ENCODE measurements at regions not wholly inside any gene's neighbourhood (a gene's known extent, or its start where the extent isn't known, plus 50 kb on each side); places are given as distances from the start of the nearest gene placed in this dataset.

DNA sequence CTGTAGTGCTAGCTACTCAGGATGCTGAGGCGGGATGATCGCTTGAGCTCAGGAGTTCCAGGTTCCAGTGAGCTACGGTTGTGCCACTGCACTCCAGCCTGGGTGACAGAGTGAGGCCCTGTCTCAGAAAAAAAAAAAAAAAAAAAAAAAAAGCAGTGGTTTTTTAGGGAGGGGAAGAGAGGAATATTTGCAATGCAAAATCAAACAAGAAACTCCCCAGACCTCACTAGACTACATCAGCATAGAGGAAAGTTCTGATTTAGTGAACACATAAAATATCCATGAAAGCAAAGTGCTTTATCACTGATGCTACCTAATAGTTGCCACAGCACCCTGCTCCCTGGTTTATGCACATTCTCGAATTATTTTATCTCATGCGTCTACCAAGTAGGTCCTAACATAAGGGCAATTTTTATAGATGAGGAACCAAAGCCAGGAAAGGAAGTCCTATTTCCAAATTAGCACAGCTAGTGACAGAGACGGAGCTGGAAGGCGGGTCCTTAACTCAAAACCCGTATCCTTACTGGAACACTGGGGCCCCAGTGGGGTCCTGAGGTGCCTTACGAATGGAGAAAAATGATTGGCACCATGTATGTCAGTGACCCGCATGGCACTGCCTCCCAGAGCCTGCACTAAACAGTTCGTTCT, 50.7 kb upstream of the GPR157 start:
- Mint-ChIP-seq H3K4me3 (peak overlapping the region in 3 of 4 donors; percentile 55 to 74 (median 56)), H3K27ac (peak overlapping the region in 1 of 3 donors; percentile 71), H3K9me3 (peaks cover 0 to 4% (median 0%) of the 10 kb centered on the region in 3 donors), H3K4me1 (peaks cover 15 to 22% (median 22%) of the 10 kb centered on the region in 3 donors), H3K36me3 (peaks cover 3% of the 10 kb centered on the region), H3K27me3 (peaks cover 28% of the 10 kb centered on the region)

DNA sequence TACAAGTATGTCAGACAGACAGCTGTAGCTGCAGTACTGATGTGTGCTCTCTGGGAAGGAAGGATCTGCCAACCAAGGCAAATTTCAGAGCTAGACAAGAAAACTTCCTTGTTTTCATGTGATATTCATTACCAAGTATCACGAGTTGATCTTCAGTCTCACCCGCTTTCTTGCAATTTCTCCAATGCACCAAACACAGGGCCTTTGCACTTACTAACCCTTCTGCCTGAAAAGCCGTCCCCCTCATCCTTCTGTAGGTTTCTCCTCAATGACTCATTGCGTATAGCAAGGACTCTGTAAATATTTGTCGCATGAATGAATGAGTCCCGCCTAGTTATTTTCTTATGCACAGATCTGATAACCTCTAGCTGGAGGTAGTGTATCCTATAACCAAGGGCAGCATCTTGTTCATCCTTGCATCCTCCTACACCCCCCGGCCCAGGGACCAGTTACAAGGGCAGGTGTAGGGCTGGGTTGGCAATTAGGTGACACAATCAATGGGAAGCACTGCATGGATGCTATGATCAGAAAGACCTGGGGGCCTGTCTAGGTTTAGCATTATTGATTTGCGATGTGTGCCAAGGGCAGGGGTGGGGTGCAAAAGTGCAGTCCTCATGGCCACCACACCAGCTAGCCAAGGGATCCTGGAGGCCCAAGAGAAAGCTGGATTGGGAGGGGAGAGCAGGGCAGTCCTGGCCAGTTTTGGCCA, 51.4 kb upstream of the GPR157 start:
- H3K9me3 Mint-ChIP-seq = peaks cover 0 to 4% (median 0%) of the 10 kb centered on the region in 3 donors
- peak overlapping the region in 2 of 4 donors; percentile 55 to 74 for H3K4me3 Mint-ChIP-seq
- H3K27ac Mint-ChIP-seq = peak overlapping the region in 1 of 3 donors; percentile 71
- peaks cover 3% of the 10 kb centered on the region for H3K36me3 Mint-ChIP-seq
- peaks cover 15 to 22% (median 22%) of the 10 kb centered on the region in 3 donors for H3K4me1 Mint-ChIP-seq
- H3K27me3 Mint-ChIP-seq = peaks cover 22% of the 10 kb centered on the region

DNA sequence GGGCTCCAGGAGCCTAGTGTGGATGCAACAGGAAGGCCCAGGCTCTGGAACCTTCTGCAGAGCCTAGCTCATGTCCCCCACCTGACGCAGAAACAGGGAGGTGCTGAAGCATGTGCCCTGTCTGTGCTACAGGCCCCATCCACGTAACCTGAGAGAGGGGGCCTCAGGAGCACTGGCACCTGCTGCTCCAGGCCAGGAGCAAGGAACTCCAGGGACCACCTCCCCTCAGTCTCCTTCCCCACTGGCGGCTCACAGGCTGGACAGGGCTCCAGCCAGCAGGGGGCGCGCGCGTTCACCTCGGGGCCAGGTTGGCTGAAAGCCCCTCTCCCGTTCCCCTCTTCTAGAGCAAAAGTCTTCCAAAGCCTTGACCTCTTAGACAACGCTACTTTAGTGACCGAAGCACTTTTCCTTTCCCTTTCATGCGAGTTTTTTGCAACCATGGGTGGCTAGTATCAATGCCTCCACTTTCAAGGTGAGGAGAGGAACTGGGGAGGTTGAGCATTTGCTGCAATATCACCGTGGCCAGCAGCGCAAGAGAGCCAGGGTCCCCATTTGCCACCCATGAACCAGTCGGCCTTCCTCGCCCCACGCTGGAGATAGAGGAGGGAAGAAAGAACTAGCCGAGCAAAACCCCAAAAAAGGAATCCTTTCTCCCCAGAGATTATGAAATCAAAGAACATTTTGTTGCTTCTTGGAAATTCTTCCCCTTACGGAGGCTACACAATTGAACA, 52.4 kb upstream of the GPR157 start:
- H3K36me3 Mint-ChIP-seq = peaks cover 2% of the 10 kb centered on the region
- peaks cover 21% of the 10 kb centered on the region for H3K27me3 Mint-ChIP-seq
- H3K9me3 Mint-ChIP-seq = peaks cover 0 to 4% (median 0%) of the 10 kb centered on the region in 3 donors
- H3K27ac Mint-ChIP-seq = peak overlapping the region in 1 of 3 donors; percentile 76
- H3K4me1 Mint-ChIP-seq = peaks cover 15 to 22% (median 22%) of the 10 kb centered on the region in 3 donors
- H3K4me3 Mint-ChIP-seq = peak overlapping the region; percentile 81 to 95 (median 88)

DNA sequence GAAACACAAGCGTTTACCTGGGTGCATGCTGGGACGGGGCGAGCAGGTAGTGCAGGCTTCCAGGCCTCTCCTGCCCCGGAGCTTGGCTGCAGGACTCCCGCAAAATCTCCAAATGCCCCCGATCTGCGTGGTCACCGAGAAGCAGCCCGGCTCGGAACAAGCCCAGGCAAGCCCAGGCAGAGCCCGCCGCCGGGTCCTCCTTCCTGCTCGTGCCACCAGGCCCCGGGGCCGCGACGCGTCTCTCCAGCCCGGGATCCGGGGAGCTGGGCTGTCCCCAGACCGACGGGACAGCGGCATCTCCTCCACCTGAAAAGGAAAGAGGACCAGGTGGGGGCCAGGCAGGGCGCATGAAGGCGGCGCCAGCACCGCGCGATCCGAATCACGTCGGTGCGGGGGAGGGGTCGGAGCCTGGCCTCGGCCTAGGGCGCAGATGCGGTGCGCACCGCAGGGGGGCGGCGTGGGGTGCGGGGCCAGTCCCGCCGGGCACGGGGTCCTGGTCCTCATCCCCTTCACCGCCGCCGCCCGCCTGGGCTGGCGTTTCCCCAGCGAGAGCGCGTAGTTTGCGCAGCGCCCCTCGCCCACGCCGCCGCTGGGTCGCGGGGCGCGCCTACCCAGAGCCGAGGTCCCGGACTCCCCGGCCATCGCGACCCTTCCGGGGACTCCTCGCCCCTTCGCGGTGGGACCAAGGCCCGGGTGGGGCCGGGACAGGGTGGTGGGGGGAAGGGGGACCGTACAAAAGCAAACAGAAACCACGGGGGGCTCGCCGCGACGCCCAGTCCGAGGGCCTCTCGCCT, 52.4 kb upstream of the H6PD start:
- peaks cover 2% of the 10 kb centered on the region for H3K36me3 Mint-ChIP-seq
- H3K27ac Mint-ChIP-seq = no peak overlapping the region
- peaks cover 21% of the 10 kb centered on the region for H3K27me3 Mint-ChIP-seq
- peaks cover 15 to 20% (median 19%) of the 10 kb centered on the region in 3 donors for H3K4me1 Mint-ChIP-seq
- peaks cover 0 to 4% (median 0%) of the 10 kb centered on the region in 3 donors for H3K9me3 Mint-ChIP-seq
- peak overlapping the region; percentile 81 to 95 (median 88) for H3K4me3 Mint-ChIP-seq

DNA sequence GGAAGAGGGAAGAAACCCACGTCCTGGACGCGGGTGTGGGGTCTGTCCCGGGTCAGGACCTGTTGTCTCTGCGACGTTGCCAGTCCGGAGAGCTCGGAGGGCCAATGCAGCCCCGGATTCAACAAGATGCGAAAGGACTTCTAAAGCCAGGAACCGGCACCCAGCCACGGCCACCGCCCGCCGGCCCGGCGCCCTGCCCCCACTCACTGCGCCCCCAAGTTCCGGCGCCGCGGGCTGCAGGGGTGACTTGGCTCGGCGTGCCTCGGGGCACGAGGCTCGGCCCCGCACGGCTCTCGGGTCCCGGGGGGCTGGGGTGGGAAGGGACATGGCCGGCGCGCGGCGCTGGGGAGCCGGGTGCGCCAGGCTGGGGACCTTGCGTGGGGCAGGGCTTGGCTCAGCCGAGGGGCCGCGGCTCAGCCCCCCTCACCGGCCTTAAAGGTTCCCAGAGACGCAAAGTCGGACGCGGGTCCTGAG, 51.8 kb upstream of the H6PD start:
- peaks cover 15 to 20% (median 19%) of the 10 kb centered on the region in 3 donors for H3K4me1 Mint-ChIP-seq
- H3K27ac Mint-ChIP-seq = no peak overlapping the region
- H3K4me3 Mint-ChIP-seq = peak overlapping the region; percentile 29 to 91 (median 82)
- peaks cover 0 to 4% (median 0%) of the 10 kb centered on the region in 3 donors for H3K9me3 Mint-ChIP-seq
- peaks cover 5% of the 10 kb centered on the region for H3K36me3 Mint-ChIP-seq
- H3K27me3 Mint-ChIP-seq = peaks cover 21% of the 10 kb centered on the region

DNA sequence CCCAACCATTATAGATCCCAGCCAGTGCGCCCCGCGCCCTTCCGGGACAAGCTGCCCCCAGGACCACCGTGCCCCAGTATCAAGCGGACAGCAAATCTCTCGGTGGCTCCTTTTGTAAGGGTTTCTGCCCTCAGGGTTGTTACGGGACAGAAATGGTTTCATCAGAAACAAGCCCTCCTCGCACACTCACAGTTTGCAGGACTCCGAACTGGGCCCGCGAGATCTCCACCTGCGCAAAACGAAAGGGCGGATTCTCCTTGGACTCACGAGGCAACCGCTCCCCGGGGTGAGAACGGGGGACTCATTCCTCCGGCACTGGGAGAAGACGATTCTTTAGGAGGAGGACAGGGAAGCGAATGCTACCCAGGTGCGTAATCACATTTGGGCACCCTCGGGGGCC, 51.1 kb upstream of the H6PD start:
- Mint-ChIP-seq H3K4me1 (peaks cover 15 to 20% (median 19%) of the 10 kb centered on the region in 3 donors), H3K9me3 (peaks cover 0 to 4% (median 0%) of the 10 kb centered on the region in 3 donors), H3K27me3 (peaks cover 22% of the 10 kb centered on the region), H3K27ac (no peak overlapping the region), H3K4me3 (peak overlapping the region; percentile 9 to 57 (median 35)), H3K36me3 (peaks cover 5% of the 10 kb centered on the region)

DNA sequence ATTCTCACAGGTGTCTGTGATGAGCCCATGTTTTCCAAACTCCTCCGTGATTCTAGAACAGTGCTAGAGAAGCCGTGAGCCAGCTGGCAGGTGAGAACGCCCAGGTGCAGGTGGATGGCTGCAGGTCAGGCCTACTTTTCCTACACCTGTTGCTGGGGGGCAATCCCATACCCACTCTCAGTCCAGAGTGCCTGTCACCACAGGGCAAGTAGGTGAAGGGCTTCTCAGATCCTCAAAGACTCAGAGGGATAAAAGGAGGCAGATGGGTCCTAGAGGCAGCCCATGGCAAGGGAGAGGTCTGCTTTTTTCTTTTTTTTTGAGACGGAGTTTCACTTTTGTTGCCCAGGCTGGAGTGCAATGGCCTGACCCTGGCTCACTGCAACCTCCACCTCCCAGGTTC, 50.7 kb upstream of the H6PD start:
- no peak overlapping the region for H3K4me3 Mint-ChIP-seq
- peaks cover 15 to 19% (median 18%) of the 10 kb centered on the region in 3 donors for H3K4me1 Mint-ChIP-seq

DNA sequence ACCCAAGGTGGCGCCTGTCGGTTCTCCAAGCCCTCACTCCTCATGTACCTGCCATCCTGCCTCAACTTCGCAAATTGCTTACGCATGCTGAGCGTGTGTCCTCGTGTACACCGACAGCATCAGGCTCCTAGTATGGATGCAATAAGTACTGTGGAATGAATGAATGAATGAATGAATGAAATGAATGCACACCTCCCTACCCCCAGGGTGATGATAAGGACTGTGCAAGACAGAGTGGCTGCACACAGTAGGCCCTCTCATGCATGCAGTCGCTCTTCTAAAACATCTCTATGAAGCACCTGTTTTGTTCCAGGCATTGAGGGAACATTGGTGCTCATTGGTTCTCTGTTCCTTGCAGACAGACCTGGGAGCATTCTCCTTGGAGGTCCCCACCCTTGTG, 49.8 kb upstream of the H6PD start:
- Mint-ChIP-seq H3K4me1 (peaks cover 12 to 15% (median 13%) of the 10 kb centered on the region in 3 donors), H3K9me3 (peaks cover 0 to 4% (median 0%) of the 10 kb centered on the region in 3 donors), H3K36me3 (peaks cover 5% of the 10 kb centered on the region), H3K27ac (no peak overlapping the region), H3K4me3 (peak overlapping the region in 2 of 4 donors; percentile 27 to 73), H3K27me3 (peaks cover 23% of the 10 kb centered on the region)

More for the DNA sequence above, 50.7 kb upstream of the H6PD start:
- Mint-ChIP-seq H3K27me3 (peaks cover 23% of the 10 kb centered on the region), H3K9me3 (peaks cover 0 to 4% (median 0%) of the 10 kb centered on the region in 3 donors), H3K36me3 (peaks cover 5% of the 10 kb centered on the region), H3K27ac (no peak overlapping the region)
